G401 (cell line): ENCODE measurements at regions not wholly inside any gene's neighbourhood (a gene's known extent, or its start where the extent isn't known, plus 50 kb on each side); places are given as distances from the start of the nearest gene placed in this dataset.

Experiments
- DNase-seq: peaks from one replicate; pipeline ENCODE4 v3.0.0-alpha.2; 2015; ENCODE audit warnings: low spot score
- in situ Hi-C: cut with HindIII; loops from 2 replicates; pipeline ENCODE4 v1.10.0; 2016; ENCODE audit warnings: low sequenced_read_pairs, mixed read lengths

- in situ Hi-C loops, result no loop called here
- no peak for DNase-seq
These were observed 722.6 kb upstream of the NRSN1 start for GRCh38 chr6:23403460-23403859.

GRCh38 chr6:23409531-23409930, 716.5 kb upstream of the NRSN1 start:
- DNase-seq, result no peak

GRCh38 chr6:23410439-23410838, 715.6 kb upstream of the NRSN1 start:
- in situ Hi-C loops, result no loop called here
- no peak for DNase-seq

More at GRCh38 chr6:23409531-23409930, 716.5 kb upstream of the NRSN1 start:
- in situ Hi-C loops, result no loop called here

- DNase-seq, result no peak
- in situ Hi-C loops, result no loop called here
These were observed 713.2 kb upstream of the NRSN1 start for GRCh38 chr6:23412770-23413169.

- DNase-seq, result no peak
- in situ Hi-C loops, result no loop called here
These were observed 712.5 kb upstream of the NRSN1 start for GRCh38 chr6:23413327-23414050.

GRCh38 chr6:23414051-23414445, 712.0 kb upstream of the NRSN1 start:
- in situ Hi-C loops, result no loop called here
- no peak for DNase-seq

GRCh38 chr6:23414922-23415321, 711.1 kb upstream of the NRSN1 start:
- in situ Hi-C loops, result no loop called here
- no peak for DNase-seq

- no peak for DNase-seq
- in situ Hi-C loops, result no loop called here
These were observed 710.1 kb upstream of the NRSN1 start for GRCh38 chr6:23415819-23416427.

GRCh38 chr6:23417133-23417532, 708.9 kb upstream of the NRSN1 start:
- no peak for DNase-seq
- in situ Hi-C loops, result no loop called here

GRCh38 chr6:23418095-23418494, 707.9 kb upstream of the NRSN1 start:
- in situ Hi-C loops, result no loop called here
- DNase-seq, result no peak

- no peak for DNase-seq
- in situ Hi-C loops, result no loop called here
These were observed 707.0 kb upstream of the NRSN1 start for GRCh38 chr6:23419046-23419445.

- DNase-seq, result no peak
- in situ Hi-C loops, result no loop called here
These were observed 705.2 kb upstream of the NRSN1 start for GRCh38 chr6:23420659-23421350.

- in situ Hi-C loops, result no loop called here
- no peak for DNase-seq
These were observed 701.4 kb upstream of the NRSN1 start for GRCh38 chr6:23424584-23424983.

GRCh38 chr6:23435126-23435525, 690.9 kb upstream of the NRSN1 start:
- in situ Hi-C loops, result no loop called here
- no peak for DNase-seq

GRCh38 chr6:23435798-23436197, 690.2 kb upstream of the NRSN1 start:
- in situ Hi-C loops, result no loop called here
- no peak for DNase-seq

GRCh38 chr6:23441808-23442461, 684.1 kb upstream of the NRSN1 start:
- in situ Hi-C loops, result no loop called here

GRCh38 chr6:23445157-23445710, 680.8 kb upstream of the NRSN1 start:
- DNase-seq, result no peak
- in situ Hi-C loops, result no loop called here

More at GRCh38 chr6:23441808-23442461, 684.1 kb upstream of the NRSN1 start:
- DNase-seq, result no peak

- DNase-seq, result peak; percentile 83
- in situ Hi-C loops, result no loop called here
These were observed 679.5 kb upstream of the NRSN1 start for GRCh38 chr6:23446469-23446967.

GRCh38 chr6:23447731-23448130, 678.3 kb upstream of the NRSN1 start:
- in situ Hi-C loops, result no loop called here
- DNase-seq, result peak; percentile 38
